ENCODE measurements at regions not wholly inside any gene's neighbourhood (a gene's known extent, or its start where the extent isn't known, plus 50 kb on each side); places are given as distances from the start of the nearest gene placed in this dataset.

- TF ChIP-seq, protein P1, sequence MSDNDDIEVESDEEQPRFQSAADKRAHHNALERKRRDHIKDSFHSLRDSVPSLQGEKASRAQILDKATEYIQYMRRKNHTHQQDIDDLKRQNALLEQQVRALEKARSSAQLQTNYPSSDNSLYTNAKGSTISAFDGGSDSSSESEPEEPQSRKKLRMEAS (IDR thresholded peaks at IDR 0.05), result no peak
- no peak for TF ChIP-seq EGR1 (IDR thresholded peaks at IDR 0.05)
- TF ChIP-seq EP300 (IDR thresholded peaks at IDR 0.05; ENCODE audit: borderline replicate concordance), result no peak
These were observed 618.3 kb downstream of the MRPL39 start for GRCh38 chr21:24988941-24989340.
